Sigmoid colon (tissue), 6 donors: ENCODE measurements at regions not wholly inside any gene's neighbourhood (a gene's known extent, or its start where the extent isn't known, plus 50 kb on each side); places are given as distances from the start of the nearest gene placed in this dataset.
"Not testable (repeated sequence)": the region's sequence is repeated elsewhere in the genome, so short reads cannot be mapped to it uniquely, and the experiment has no call there.

ENCODE experiments used
- DNase-seq: peaks from one replicate; pipeline ENCODE4 v3.0.0-alpha.2; 2019
- H3K27ac ChIP-seq, 4 donors: fragments of 200-600 bp; sonication (generic); one replicate each; pipeline ENCODE4 v1.5.1; 2016 to 2019; ENCODE audit warnings: mild to moderate bottlenecking in 1 of 4
- H3K27me3 ChIP-seq, 3 donors: fragments of 200-600 bp; sonication (generic); one replicate each; pipeline ENCODE4 v1.5.1; 2019; ENCODE audit warnings: mild to moderate bottlenecking in 1 of 3
- H3K36me3 ChIP-seq, 4 donors: fragments of 200-600 bp; sonication (generic); one replicate each; pipeline ENCODE4 v1.5.1; 2016 to 2019
- H3K4me1 ChIP-seq, 4 donors: fragments of 200-600 bp; sonication (generic); one replicate each; pipeline ENCODE4 v1.5.1; 2017 to 2019
- H3K4me3 ChIP-seq, 4 donors: fragments of 200-600 bp; sonication (generic); one replicate each; pipeline ENCODE4 v1.5.1; 2017 to 2019; ENCODE audit warnings: mild to moderate bottlenecking in 2 of 4, moderate library complexity in 1 of 4
- H3K9me3 ChIP-seq, 4 donors: fragments of 200-600 bp in 3 of 4; sonication (generic) in 3 of 4; one replicate each; pipeline versions ENCODE4 v1.5.1 to v1.6.1; 2013 to 2019
- CTCF ChIP-seq, 4 experiments: fragments of 450-650 bp in 3 of 4; fragments of 200-600 bp in 1 of 4; IDR thresholded peaks; one replicate each; pipeline ENCODE4 v1.5.1; 2016 to 2019; ENCODE audit warnings: antibody characterized with exemption in 4 of 4, mild to moderate bottlenecking in 3 of 4, moderate library complexity in 2 of 4
- EP300 ChIP-seq, 4 donors: sonication (generic); formaldehyde crosslinking; IDR thresholded peaks; one replicate each; pipeline ENCODE4 v1.6.1; 2017; ENCODE audit warnings: antibody characterized with exemption in 4 of 4
- POLR2A ChIP-seq, 2 donors: fragments of 450-650 bp; IDR thresholded peaks; one replicate each; pipeline ENCODE4 v1.6.1; 2016; ENCODE audit warnings: antibody characterized with exemption in 2 of 2, mild to moderate bottlenecking in 2 of 2, moderate library complexity in 2 of 2
- POLR2AphosphoS5 ChIP-seq, 4 donors: sonication (generic); formaldehyde crosslinking; IDR thresholded peaks; one replicate each; pipeline ENCODE4 v1.6.1; 2017; ENCODE audit warnings: antibody characterized with exemption in 4 of 4
- WGBS, 2 donors: extraction: QIAGEN DNeasy Blood & Tissue Kit; methylation state at CpG; one replicate each; pipeline ENCODE4 v1.1.7; 2013; 5-methylcytosine and 5-hydroxymethylcytosine counted together
- intact Hi-C: fragments of 100-400 bp; cut with DNase I; formaldehyde crosslinking; loops from one replicate; pipeline ENCODE4 v1.15.1; 2023
- donor health status: healthy with polysubstance abuse.
- donor health status: healthy.

GRCh38 chr14:105627701-105628100, 101.3 kb downstream of the TMEM121 start:
- Histone ChIP-seq H3K4me3 (no peak overlapping the region), H3K4me1 (no peaks in the 10 kb centered on the region), H3K36me3 (no peaks in the 10 kb centered on the region), H3K9me3 (peaks cover 0 to 3% (median 0%) of the 10 kb centered on the region in 4 donors), H3K27me3 (no peaks in the 10 kb centered on the region), H3K27ac (no peak overlapping the region)
- intact Hi-C loops = no loop called here
- no peak for TF ChIP-seq EP300 (IDR thresholded peaks at IDR 0.05)
- TF ChIP-seq POLR2AphosphoS5 (IDR thresholded peaks at IDR 0.05) = no peak
- no peak for TF ChIP-seq CTCF (IDR thresholded peaks at IDR 0.05)
- TF ChIP-seq POLR2A (IDR thresholded peaks at IDR 0.05) = no peak
- WGBS, 2 donors = 47 to 78% methylated on average over 9 to 10 of the region's 10 CpGs
- no peak for DNase-seq

GRCh38 chr14:105628126-105628525, 101.7 kb downstream of the TMEM121 start:
- H3K4me3 ChIP-seq, H3K27ac ChIP-seq, H3K4me1 ChIP-seq, H3K36me3 ChIP-seq, H3K9me3 ChIP-seq, H3K27me3 ChIP-seq, intact Hi-C loops, DNase-seq: not testable (repeated sequence)
- 55 to 75% methylated on average over 4 of the region's 4 CpGs for WGBS, 2 donors

GRCh38 chr14:105628531-105629067, 102.2 kb downstream of the TMEM121 start:
- H3K36me3 ChIP-seq, intact Hi-C loops, H3K27me3 ChIP-seq, H3K4me3 ChIP-seq, H3K4me1 ChIP-seq, H3K9me3 ChIP-seq, H3K27ac ChIP-seq, DNase-seq: not testable (repeated sequence)
- 33 to 62% methylated on average over 10 to 11 of the region's 11 CpGs for WGBS, 2 donors

GRCh38 chr14:105629091-105629885, 102.9 kb downstream of the TMEM121 start:
- H3K36me3 ChIP-seq, H3K4me1 ChIP-seq, DNase-seq, H3K27me3 ChIP-seq, H3K27ac ChIP-seq, H3K9me3 ChIP-seq, intact Hi-C loops, H3K4me3 ChIP-seq: not testable (repeated sequence)
- 72 to 82% methylated on average over 38 of the region's 38 CpGs for WGBS, 2 donors

GRCh38 chr14:105629886-105630215, 103.5 kb downstream of the TMEM121 start:
- H3K27ac ChIP-seq = no peak overlapping the region
- intact Hi-C loops = no loop called here

GRCh38 chr14:105630293-105630934, 104.0 kb downstream of the TMEM121 start:
- H3K4me1 ChIP-seq, H3K27me3 ChIP-seq, intact Hi-C loops, DNase-seq, H3K36me3 ChIP-seq, H3K27ac ChIP-seq, H3K9me3 ChIP-seq, H3K4me3 ChIP-seq: not testable (repeated sequence)
- WGBS, 2 donors = 85 to 89% methylated on average over 5 to 8 of the region's 8 CpGs

More at GRCh38 chr14:105629886-105630215, 103.5 kb downstream of the TMEM121 start:
- DNase-seq = no peak
- H3K27me3 ChIP-seq = no peaks in the 10 kb centered on the region
- H3K9me3 ChIP-seq = peaks cover 0 to 6% (median 0%) of the 10 kb centered on the region in 4 donors
- 75 to 83% methylated on average over 3 to 5 of the region's 5 CpGs for WGBS, 2 donors
- H3K36me3 ChIP-seq = no peaks in the 10 kb centered on the region
- H3K4me3 ChIP-seq = no peak overlapping the region
- no peaks in the 10 kb centered on the region for H3K4me1 ChIP-seq
- no peak for TF ChIP-seq POLR2A (IDR thresholded peaks at IDR 0.05)
- no peak for TF ChIP-seq CTCF (IDR thresholded peaks at IDR 0.05)
- no peak for TF ChIP-seq EP300 (IDR thresholded peaks at IDR 0.05)
- TF ChIP-seq POLR2AphosphoS5 (IDR thresholded peaks at IDR 0.05) = no peak

- 84 to 85% methylated on average over 22 of the region's 24 CpGs for WGBS, 2 donors
- not testable (repeated sequence) for H3K4me1 ChIP-seq
Observed at GRCh38 chr14:105630935-105631779, 104.8 kb downstream of the TMEM121 start.

More at GRCh38 chr14:105630935-105631779, 104.8 kb downstream of the TMEM121 start:
- H3K9me3 ChIP-seq, H3K27ac ChIP-seq, H3K4me3 ChIP-seq, intact Hi-C loops, H3K27me3 ChIP-seq, H3K36me3 ChIP-seq, DNase-seq: not testable (repeated sequence)
